Activated T-cell treated with anti-CD3 and anti-CD28 coated beads, Interleukin-2, amount 50 U/mL, for 1 hour (primary cell): ENCODE measurements at regions not wholly inside any gene's neighbourhood (a gene's known extent, or its start where the extent isn't known, plus 50 kb on each side); places are given as distances from the start of the nearest gene placed in this dataset.
"Not testable (repeated sequence)": the region's sequence is repeated elsewhere in the genome, so short reads cannot be mapped to it uniquely, and the experiment has no call there.

Experiments used
- DNase-seq: peaks from one replicate; pipeline ENCODE4 v3.0.0-alpha.2; 2020

DNA sequence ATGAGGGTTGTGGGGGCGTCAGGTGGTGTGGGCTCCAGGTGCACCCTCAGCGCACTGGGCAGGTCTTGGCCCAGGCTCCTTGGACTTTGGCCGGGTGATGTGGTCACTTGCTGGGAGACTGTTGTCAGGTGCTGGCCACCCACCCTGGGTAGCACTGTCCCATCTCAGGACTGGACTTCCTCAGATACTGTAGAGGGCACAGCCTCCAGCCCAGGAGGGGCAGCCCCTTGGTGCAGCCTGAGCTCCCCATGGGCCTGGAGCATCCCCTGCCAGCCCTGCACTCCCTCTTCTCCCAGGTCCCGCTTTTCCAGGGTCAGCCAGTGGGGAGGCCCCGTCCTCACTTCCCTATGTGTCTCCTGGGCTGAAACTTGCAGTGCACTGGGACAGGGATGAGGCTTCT lies 592.3 kb downstream of the CWH43 start:
- not testable (repeated sequence) for DNase-seq

DNA sequence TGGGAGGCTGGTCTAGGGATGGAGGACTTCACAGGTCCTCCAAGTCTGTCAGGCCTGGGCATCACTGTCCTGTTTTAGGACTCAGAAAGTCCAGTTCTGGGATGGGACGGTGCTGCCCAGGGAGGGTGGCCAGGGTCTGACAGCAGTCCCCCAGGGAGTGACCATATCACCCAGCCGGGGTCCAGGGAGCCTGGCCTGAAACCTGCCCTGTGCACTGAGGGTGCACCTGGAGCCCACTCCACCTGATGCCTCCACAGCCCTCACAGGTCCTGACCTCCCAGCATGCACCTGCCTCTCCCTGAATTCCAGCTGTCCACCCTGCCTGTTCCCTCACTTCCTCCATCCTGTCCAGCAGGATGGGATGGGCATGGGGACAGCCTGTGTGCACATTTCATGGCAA lies 592.8 kb downstream of the CWH43 start:
- DNase-seq = not testable (repeated sequence)

- not testable (repeated sequence) for DNase-seq
Observed at GRCh38 chr4:49580166-49580565, 594.1 kb downstream of the CWH43 start.

DNA sequence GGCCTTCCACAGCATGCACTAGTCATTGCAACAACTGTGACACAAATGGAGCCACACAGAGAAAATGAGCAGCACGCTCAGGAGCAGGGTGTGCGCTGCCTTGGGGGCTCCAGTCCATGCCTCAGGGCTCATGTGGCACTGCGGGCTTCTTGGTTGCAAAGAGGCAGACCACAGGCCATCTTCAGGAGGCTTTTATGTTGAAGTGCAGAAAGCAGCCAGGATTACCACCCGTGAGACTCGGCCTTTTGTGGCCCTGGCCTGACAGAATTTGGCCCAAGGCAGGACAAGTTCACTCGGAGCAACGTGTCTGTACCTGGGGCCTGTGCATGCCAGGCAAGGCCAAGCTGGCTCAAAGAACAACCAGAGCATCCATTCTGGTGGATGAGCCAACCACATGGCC lies 602.3 kb downstream of the CWH43 start:
- not testable (repeated sequence) for DNase-seq

DNA sequence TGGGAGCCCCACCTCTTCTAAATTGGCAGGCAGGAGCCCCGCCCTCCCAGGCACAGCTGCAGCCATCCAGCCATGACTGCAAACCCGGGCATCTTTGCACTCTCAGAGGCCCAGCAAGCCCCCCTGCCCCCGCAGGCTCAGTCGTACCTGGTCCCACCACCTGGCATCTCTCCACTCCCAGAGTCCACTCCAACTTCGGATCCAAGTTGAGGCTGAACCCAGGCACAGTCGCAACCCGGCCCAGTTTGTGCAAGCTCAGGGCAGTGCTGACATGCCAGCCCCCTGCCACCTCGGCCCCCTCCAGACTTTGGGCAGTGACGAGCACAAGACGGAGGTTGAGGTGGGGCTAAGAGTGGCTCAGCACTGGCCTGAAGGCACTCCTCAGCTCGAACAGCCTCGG lies 632.4 kb downstream of the CWH43 start:
- not testable (repeated sequence) for DNase-seq

- not testable (repeated sequence) for DNase-seq
Observed at GRCh38 chr4:49626478-49626877, 640.4 kb downstream of the CWH43 start.
